ENCODE measurements at regions not wholly inside any gene's neighbourhood (a gene's known extent, or its start where the extent isn't known, plus 50 kb on each side); places are given as distances from the start of the nearest gene placed in this dataset.

GRCh38 chr9:124185413-124185812 is 72.3 kb upstream of the NEK6 start:
- ChIA-PET CTCF (interaction anchor here (0.8 kb wide), 1 partner anchor 26 kb away, joined by 3 read pairs; no protein-coding TSS in a partner anchor), POLR2A (no interaction called here)
- no peak overlapping the region for H3K4me3 ChIP-seq (ENCODE audit: low read depth, low read length)
- no peak for TF ChIP-seq CTCF (IDR thresholded peaks at IDR 0.05; ENCODE audit: insufficient read depth, low read length, missing control alignments)
- no peak for DNase-seq (ENCODE audit: low read depth, low spot score)

- no peak for DNase-seq (ENCODE audit: low read depth, low spot score)
- CTCF ChIA-PET: no interaction called here
Observed at GRCh38 chr9:124187311-124187710, 70.4 kb upstream of the NEK6 start.

GRCh38 chr9:124188331-124189110 is 69.2 kb upstream of the NEK6 start:
- ChIA-PET CTCF (no interaction called here), POLR2A (no interaction called here)
- no peak overlapping the region for H3K4me3 ChIP-seq (ENCODE audit: low read depth, low read length)
- no peak for DNase-seq (ENCODE audit: low read depth, low spot score)
- TF ChIP-seq CTCF (IDR thresholded peaks at IDR 0.05; ENCODE audit: insufficient read depth, low read length, missing control alignments): no peak

More at GRCh38 chr9:124187311-124187710, 70.4 kb upstream of the NEK6 start:
- H3K4me3 ChIP-seq (ENCODE audit: low read depth, low read length): no peak overlapping the region
- POLR2A ChIA-PET: no interaction called here
- no peak for TF ChIP-seq CTCF (IDR thresholded peaks at IDR 0.05; ENCODE audit: insufficient read depth, low read length, missing control alignments)

- CTCF ChIA-PET: no interaction called here
- no peak for TF ChIP-seq CTCF (IDR thresholded peaks at IDR 0.05; ENCODE audit: insufficient read depth, low read length, missing control alignments)
Observed at GRCh38 chr9:124190761-124191160, 67.0 kb upstream of the NEK6 start.

GRCh38 chr9:124191691-124192395 is 65.9 kb upstream of the NEK6 start:
- no peak for TF ChIP-seq CTCF (IDR thresholded peaks at IDR 0.05; ENCODE audit: insufficient read depth, low read length, missing control alignments)
- no peak overlapping the region for H3K4me3 ChIP-seq (ENCODE audit: low read depth, low read length)
- CTCF ChIA-PET: no interaction called here
- POLR2A ChIA-PET: no interaction called here
- no peak for DNase-seq (ENCODE audit: low read depth, low spot score)

More at GRCh38 chr9:124190761-124191160, 67.0 kb upstream of the NEK6 start:
- no peak overlapping the region for H3K4me3 ChIP-seq (ENCODE audit: low read depth, low read length)
- DNase-seq (ENCODE audit: low read depth, low spot score): no peak
- POLR2A ChIA-PET: no interaction called here

- H3K4me3 ChIP-seq (ENCODE audit: low read depth, low read length): no peak overlapping the region
- CTCF ChIA-PET: no interaction called here
- no peak for DNase-seq (ENCODE audit: low read depth, low spot score)
- POLR2A ChIA-PET: no interaction called here
- no peak for TF ChIP-seq CTCF (IDR thresholded peaks at IDR 0.05; ENCODE audit: insufficient read depth, low read length, missing control alignments)
Observed at GRCh38 chr9:124196814-124197176, 61.0 kb upstream of the NEK6 start.

Measured in AG04449 (cell line).